ENCODE measurements at regions not wholly inside any gene's neighbourhood (a gene's known extent, or its start where the extent isn't known, plus 50 kb on each side); places are given as distances from the start of the nearest gene placed in this dataset.

DNA sequence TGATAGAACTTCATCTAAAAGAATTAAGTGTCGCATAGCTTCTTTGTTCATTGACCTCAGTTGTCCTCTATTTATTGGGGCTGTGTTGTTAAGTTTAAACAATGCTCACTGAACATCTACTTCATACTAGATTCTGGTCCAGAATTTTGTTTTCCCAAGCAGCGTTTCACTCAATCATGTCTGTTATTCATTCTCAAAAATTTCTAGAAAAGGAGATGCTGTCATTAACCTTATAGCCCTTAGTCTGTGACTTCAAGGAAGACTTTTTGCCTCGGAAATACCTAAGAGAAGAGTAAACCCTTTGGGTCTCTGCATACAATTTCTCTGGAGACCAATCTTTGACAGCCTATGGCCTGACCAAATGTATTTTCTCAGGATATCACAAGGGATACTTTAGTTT lies 171.7 kb downstream of the FGF1 start:
- TF ChIP-seq, protein P1, sequence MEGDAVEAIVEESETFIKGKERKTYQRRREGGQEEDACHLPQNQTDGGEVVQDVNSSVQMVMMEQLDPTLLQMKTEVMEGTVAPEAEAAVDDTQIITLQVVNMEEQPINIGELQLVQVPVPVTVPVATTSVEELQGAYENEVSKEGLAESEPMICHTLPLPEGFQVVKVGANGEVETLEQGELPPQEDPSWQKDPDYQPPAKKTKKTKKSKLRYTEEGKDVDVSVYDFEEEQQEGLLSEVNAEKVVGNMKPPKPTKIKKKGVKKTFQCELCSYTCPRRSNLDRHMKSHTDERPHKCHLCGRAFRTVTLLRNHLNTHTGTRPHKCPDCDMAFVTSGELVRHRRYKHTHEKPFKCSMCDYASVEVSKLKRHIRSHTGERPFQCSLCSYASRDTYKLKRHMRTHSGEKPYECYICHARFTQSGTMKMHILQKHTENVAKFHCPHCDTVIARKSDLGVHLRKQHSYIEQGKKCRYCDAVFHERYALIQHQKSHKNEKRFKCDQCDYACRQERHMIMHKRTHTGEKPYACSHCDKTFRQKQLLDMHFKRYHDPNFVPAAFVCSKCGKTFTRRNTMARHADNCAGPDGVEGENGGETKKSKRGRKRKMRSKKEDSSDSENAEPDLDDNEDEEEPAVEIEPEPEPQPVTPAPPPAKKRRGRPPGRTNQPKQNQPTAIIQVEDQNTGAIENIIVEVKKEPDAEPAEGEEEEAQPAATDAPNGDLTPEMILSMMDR (IDR thresholded peaks at IDR 0.05; ENCODE audit: borderline replicate concordance, extremely low read depth, low read length, poor library complexity, severe bottlenecking), result no peak
- no peak for TF ChIP-seq EZH2 (IDR thresholded peaks at IDR 0.05; ENCODE audit: borderline replicate concordance, low read depth, low read length, severe bottlenecking)
